PC-9 (cell line): ENCODE measurements at regions not wholly inside any gene's neighbourhood (a gene's known extent, or its start where the extent isn't known, plus 50 kb on each side); places are given as distances from the start of the nearest gene placed in this dataset.

ENCODE experiments used
- EZH2 ChIP-seq: fragments of 200-600 bp; sonication (generic); IDR thresholded peaks from 2 replicates; pipeline ENCODE4 v1.8.0; 2017; ENCODE audit warnings: antibody characterized with exemption, low read depth
- TF ChIP-seq, protein P1 (sequence below): fragments of 200-600 bp; sonication (generic); conservative IDR thresholded peaks from 2 replicates; pipeline ENCODE4 v1.6.1; 2017; ENCODE audit warnings: mixed run types, antibody characterized with exemption, mild to moderate bottlenecking, moderate library complexity

DNA sequence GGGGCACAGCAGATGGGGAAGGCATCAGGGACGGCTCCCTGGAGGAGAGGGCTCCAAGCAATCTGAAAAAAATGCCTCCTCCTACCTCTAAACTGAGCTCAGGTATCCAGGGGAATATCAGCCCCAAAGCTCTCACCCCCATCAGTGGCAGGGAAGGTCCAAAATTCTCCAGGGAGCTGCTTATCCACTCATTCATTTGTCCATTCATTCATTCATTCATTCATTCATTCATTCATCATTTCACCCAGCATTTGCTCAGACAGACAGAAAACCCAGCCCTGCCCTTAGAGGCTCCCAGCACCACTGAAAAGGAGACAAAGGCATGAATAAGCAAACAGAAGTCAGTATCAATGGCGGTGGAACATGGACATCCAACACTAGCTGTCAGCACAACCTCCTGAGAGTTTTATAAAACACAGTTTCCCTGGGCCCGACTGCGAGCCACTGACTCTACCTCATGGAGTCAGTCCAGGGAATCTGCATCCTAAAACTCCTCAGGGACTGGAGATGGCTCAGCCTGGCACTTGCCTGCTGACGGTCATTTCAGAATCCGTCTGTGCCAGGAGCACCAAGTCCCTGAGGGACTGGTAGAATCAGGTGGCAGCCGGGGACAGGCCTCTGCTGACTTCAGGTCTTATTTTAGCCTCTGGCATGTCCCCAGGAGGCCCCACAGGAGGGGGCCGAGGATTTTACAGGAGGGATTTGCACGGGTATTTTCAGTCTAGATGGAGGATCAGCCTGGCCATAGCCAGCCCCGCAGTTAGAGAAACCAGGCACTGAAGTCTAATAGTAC, 164.6 kb downstream of the MN1 start:
- TF ChIP-seq, protein P1, sequence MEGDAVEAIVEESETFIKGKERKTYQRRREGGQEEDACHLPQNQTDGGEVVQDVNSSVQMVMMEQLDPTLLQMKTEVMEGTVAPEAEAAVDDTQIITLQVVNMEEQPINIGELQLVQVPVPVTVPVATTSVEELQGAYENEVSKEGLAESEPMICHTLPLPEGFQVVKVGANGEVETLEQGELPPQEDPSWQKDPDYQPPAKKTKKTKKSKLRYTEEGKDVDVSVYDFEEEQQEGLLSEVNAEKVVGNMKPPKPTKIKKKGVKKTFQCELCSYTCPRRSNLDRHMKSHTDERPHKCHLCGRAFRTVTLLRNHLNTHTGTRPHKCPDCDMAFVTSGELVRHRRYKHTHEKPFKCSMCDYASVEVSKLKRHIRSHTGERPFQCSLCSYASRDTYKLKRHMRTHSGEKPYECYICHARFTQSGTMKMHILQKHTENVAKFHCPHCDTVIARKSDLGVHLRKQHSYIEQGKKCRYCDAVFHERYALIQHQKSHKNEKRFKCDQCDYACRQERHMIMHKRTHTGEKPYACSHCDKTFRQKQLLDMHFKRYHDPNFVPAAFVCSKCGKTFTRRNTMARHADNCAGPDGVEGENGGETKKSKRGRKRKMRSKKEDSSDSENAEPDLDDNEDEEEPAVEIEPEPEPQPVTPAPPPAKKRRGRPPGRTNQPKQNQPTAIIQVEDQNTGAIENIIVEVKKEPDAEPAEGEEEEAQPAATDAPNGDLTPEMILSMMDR = no peak
- TF ChIP-seq EZH2 = no peak
